Type B pancreatic cell (in vitro differentiated cells): ENCODE measurements at regions not wholly inside any gene's neighbourhood (a gene's known extent, or its start where the extent isn't known, plus 50 kb on each side); places are given as distances from the start of the nearest gene placed in this dataset.

Experiments
- DNase-seq: peaks from one replicate; pipeline ENCODE4 v3.0.0; 2021; ENCODE audit warnings: mixed read lengths; ENCODE audit not compliant: unreplicated experiment; ENCODE audit errors: extremely low spot score
- H3K27ac Mint-ChIP-seq: 2 replicates; pipeline ENCODE4 v1.8.0; 2021; ENCODE audit warnings: mild to moderate bottlenecking, mixed read lengths
- H3K27me3 Mint-ChIP-seq: 2 replicates; pipeline ENCODE4 v1.8.0; 2021; ENCODE audit warnings: mixed read lengths
- H3K36me3 Mint-ChIP-seq: 2 replicates; pipeline ENCODE4 v1.8.0; 2021; ENCODE audit warnings: mixed read lengths
- H3K4me1 Mint-ChIP-seq: one replicate; pipeline ENCODE4 v1.8.0; 2021; ENCODE audit warnings: mixed read lengths; ENCODE audit not compliant: unreplicated experiment
- H3K4me3 Mint-ChIP-seq: 2 replicates; pipeline ENCODE4 v1.8.0; 2021; ENCODE audit warnings: mild to moderate bottlenecking, mixed read lengths
- H3K9me3 Mint-ChIP-seq: 2 replicates; pipeline ENCODE4 v1.8.0; 2021; ENCODE audit warnings: mixed read lengths
- CTCF ChIP-seq: fragments of 200-600 bp; sonication (generic); conservative IDR thresholded peaks from 2 replicates; pipeline ENCODE4 v1.5.0; 2021; ENCODE audit warnings: antibody characterized with exemption, mild to moderate bottlenecking

GRCh38 chr2:120850551-120850950, 114.9 kb downstream of the GLI2 start:
- H3K27me3 Mint-ChIP-seq, result peaks cover 3% of the 10 kb centered on the region
- peaks cover 15% of the 10 kb centered on the region for H3K4me1 Mint-ChIP-seq
- no peak for TF ChIP-seq CTCF
- H3K36me3 Mint-ChIP-seq, result peaks cover 9% of the 10 kb centered on the region
- H3K27ac Mint-ChIP-seq, result no peak overlapping the region
- no peaks in the 10 kb centered on the region for H3K9me3 Mint-ChIP-seq
- H3K4me3 Mint-ChIP-seq, result no peak overlapping the region
- no peak for DNase-seq

GRCh38 chr2:120851116-120851773, 115.6 kb downstream of the GLI2 start:
- peaks cover 9% of the 10 kb centered on the region for H3K36me3 Mint-ChIP-seq
- H3K27me3 Mint-ChIP-seq, result peaks cover under 1% of the 10 kb centered on the region
- H3K4me3 Mint-ChIP-seq, result no peak overlapping the region
- TF ChIP-seq CTCF, result no peak
- no peak overlapping the region for H3K27ac Mint-ChIP-seq
- DNase-seq, result no peak
- H3K4me1 Mint-ChIP-seq, result peaks cover 12% of the 10 kb centered on the region
- H3K9me3 Mint-ChIP-seq, result no peaks in the 10 kb centered on the region

DNA sequence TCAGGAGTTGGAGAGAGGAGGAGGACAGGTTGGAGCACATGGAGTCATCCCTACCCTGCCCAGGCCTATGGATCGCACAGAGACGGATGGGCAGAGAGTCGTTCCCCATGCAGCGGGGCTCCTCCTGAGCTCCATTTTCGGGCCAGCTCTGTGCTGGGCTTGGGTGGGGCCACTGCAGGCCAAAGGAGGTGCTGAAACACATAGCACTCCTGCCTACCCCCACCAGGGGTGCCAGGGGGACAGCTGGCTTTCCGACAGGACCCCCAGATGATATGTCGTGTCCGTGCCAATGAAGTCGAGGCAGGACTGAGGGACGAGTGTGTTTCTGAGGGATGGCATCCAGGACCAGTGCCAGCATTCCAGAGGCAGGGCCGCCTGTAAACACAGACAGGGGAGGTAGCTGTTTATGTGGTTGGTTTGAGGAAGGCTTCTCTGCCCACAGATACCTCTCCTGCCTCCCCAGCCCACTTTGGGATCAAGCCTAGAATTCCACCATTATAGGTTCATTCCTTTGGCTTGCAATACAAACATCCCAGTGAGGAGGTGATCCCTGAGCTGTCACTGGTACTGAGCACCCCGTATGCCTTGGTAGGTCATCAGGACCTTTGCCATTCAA, 116.6 kb downstream of the GLI2 start:
- Mint-ChIP-seq H3K27me3 (peaks cover 4% of the 10 kb centered on the region), H3K36me3 (peaks cover 9% of the 10 kb centered on the region), H3K27ac (no peak overlapping the region), H3K9me3 (no peaks in the 10 kb centered on the region), H3K4me1 (peaks cover 14% of the 10 kb centered on the region), H3K4me3 (no peak overlapping the region)
- no peak for TF ChIP-seq CTCF
- DNase-seq, result no peak

DNA sequence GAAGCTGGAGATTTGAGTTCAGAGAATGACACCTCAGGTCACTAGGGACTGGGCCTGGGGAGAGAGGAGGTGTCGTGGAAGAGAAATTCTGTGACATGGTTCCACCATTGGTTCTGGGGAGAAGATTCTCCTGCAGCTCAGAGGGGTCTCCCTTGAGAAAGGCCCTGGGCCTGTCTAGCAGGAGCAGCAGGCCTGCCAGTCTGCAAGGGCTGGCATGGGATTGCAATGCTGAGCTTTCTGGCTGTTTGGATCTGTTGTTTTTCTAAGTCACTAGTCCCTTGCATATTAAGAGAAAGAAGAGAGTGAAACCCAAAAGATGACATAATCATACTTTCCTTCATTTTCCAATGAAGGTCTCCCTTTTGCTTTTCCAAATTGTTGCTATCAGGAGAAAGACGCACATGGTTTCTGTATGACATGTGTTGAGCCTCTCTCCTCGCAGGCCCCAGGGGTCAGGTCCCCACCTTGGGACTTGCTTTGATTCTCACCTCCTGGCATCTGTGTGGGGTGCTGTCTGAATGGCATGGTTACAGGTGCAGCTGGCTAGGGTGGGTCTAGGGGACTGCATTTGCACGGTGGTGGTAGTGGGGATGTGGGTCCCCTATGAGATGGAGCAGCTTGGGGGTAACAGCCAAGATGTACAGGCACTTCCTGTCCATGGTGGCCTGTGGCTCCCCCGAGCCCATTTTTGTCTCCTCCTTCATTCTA, 117.8 kb downstream of the GLI2 start:
- no peaks in the 10 kb centered on the region for H3K9me3 Mint-ChIP-seq
- H3K4me1 Mint-ChIP-seq, result peaks cover 19% of the 10 kb centered on the region
- H3K4me3 Mint-ChIP-seq, result no peak overlapping the region
- no peak overlapping the region for H3K27ac Mint-ChIP-seq
- no peak for TF ChIP-seq CTCF
- no peak for DNase-seq
- H3K27me3 Mint-ChIP-seq, result peaks cover 4% of the 10 kb centered on the region
- peaks cover 9% of the 10 kb centered on the region for H3K36me3 Mint-ChIP-seq

- Mint-ChIP-seq H3K4me1 (peaks cover 26% of the 10 kb centered on the region), H3K27me3 (peaks cover 4% of the 10 kb centered on the region), H3K27ac (no peak overlapping the region), H3K9me3 (no peaks in the 10 kb centered on the region), H3K36me3 (peaks cover 4% of the 10 kb centered on the region), H3K4me3 (no peak overlapping the region)
- DNase-seq, result no peak
- no peak for TF ChIP-seq CTCF
Observed at GRCh38 chr2:120854014-120854620, 118.4 kb downstream of the GLI2 start.
